Epithelial cell of esophagus (primary cell): ENCODE measurements at regions not wholly inside any gene's neighbourhood (a gene's known extent, or its start where the extent isn't known, plus 50 kb on each side); places are given as distances from the start of the nearest gene placed in this dataset.

Experiments
- DNase-seq: peaks from one replicate; pipeline ENCODE4 v3.0.0; 2010; ENCODE audit warnings: low read depth
- H3K4me3 ChIP-seq: 2 replicates; pipeline ENCODE4 v1.5.1; 2011; ENCODE audit warnings: mild to moderate bottlenecking, low read length, control low read depth
- TF ChIP-seq, protein P1 (sequence below): IDR thresholded peaks from 2 replicates; pipeline ENCODE4 v1.5.1; 2011; ENCODE audit warnings: low read depth, mild to moderate bottlenecking, low read length, control low read depth, inconsistent platforms; ENCODE audit not compliant: insufficient read depth; ENCODE audit errors: missing control alignments

DNA sequence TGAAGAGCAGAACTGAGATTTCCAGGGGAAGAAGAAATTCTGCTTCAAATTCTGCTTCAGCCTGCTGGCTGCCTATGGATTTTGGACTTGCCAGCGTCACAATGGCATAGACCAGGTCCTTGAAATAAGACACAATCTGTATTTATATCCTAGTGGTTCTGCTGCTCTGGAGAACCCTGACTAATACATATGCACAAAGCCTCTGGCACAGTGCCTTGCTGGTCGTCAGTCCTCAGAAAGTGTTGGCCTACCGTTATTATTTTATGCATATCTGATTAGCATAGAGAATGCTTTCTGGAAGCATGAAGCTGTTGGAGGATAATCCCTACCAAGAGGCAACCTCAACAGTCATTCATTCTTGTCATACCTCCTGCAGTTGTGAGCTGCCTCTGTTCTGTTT is 213.7 kb downstream of the B3GLCT start:
- H3K4me3 ChIP-seq, result no peak overlapping the region
- DNase-seq, result no peak
- TF ChIP-seq, protein P1, sequence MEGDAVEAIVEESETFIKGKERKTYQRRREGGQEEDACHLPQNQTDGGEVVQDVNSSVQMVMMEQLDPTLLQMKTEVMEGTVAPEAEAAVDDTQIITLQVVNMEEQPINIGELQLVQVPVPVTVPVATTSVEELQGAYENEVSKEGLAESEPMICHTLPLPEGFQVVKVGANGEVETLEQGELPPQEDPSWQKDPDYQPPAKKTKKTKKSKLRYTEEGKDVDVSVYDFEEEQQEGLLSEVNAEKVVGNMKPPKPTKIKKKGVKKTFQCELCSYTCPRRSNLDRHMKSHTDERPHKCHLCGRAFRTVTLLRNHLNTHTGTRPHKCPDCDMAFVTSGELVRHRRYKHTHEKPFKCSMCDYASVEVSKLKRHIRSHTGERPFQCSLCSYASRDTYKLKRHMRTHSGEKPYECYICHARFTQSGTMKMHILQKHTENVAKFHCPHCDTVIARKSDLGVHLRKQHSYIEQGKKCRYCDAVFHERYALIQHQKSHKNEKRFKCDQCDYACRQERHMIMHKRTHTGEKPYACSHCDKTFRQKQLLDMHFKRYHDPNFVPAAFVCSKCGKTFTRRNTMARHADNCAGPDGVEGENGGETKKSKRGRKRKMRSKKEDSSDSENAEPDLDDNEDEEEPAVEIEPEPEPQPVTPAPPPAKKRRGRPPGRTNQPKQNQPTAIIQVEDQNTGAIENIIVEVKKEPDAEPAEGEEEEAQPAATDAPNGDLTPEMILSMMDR, result no peak

DNA sequence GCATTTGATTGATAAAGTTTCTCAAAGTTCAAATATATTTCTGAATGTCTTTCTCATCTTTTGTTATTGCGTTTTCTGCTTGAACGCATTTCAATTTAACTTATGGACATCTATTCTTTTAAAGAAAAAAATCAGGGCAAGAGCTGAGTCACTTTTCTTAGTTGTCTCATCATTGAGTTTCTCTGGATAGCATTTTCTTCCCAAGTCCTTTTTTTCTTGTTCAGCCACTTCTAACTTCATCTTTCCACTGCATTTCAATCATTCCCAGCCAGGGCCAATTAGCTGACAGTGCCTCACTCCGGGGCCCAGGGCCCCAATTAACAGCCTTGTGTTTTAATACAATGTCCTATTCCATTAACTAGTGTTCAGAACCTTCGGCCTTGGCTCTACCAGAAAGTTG is 216.3 kb downstream of the B3GLCT start:
- H3K4me3 ChIP-seq, result no peak overlapping the region
- TF ChIP-seq, protein P1, result no peak
- no peak for DNase-seq

DNA sequence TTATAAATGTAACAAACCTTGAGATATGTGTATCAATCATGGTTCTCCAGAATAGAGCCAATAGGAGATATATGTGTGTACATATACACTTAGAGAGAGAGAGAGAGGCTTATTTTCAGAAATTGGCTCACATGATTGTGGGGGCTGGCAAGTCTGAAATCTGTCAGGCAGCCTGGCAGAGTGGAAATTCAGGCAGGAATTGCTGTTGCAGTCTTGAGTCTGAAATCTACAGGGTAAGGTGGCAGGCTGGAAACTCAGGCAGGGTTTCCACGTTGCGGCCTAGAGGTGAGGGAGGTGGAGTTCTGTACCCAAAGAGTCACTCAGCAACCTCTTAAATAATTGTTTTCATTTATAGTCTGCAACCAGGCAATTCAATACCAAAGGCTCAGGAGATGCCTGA is 218.4 kb downstream of the B3GLCT start:
- no peak overlapping the region for H3K4me3 ChIP-seq
- DNase-seq, result no peak
- TF ChIP-seq, protein P1, result no peak

DNA sequence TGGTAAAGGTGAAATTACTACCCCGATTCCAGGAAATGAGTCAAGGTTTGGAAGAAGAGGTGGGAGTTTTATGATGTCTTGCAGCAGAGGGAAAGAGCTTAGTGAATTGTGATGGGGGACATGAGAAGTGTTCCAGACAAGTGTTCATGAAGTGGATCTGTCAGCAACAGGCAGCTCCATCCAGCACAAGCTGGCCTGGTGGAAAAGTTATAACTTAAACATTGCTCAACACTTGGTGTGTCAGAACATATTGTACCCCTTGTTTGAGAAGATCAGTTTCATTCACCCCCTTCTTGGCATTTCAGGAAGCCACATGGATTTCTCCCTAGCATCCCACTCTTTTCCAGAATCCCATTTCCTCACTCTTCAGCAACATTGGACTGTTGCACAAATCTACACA is 222.0 kb downstream of the B3GLCT start:
- no peak overlapping the region for H3K4me3 ChIP-seq
- TF ChIP-seq, protein P1, result no peak
- DNase-seq, result no peak

DNA sequence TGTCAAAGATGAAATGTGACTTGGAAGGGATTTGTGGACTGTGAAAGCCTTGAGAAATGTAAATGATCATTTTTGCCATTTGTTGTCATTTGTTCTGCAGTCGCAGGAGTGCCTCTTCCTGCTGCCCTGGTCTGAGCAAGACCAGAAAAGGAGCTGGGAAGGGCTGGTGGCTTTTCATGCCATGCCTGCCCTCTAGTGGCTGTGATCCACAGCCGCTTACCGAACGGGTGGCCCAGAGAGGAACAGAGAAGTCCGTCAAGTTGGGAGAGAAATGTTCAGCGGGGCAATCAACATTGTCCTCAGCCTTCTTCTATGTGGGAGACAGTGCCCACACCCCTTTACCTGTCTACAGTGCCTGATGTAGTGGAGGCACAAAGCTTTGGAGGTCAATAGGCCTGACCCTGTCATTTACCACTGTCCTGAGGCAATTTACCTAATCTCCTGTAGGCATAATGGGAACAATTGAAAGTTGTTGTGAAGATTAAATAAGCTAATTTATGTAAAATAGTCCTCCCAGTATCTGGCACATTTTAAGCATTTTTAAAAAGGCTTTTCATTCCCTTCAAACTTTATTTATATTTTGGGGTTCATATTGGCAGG is 224.5 kb downstream of the B3GLCT start:
- DNase-seq, result peak; percentile 83
- no peak overlapping the region for H3K4me3 ChIP-seq
- TF ChIP-seq, protein P1, result peak; percentile 98

DNA sequence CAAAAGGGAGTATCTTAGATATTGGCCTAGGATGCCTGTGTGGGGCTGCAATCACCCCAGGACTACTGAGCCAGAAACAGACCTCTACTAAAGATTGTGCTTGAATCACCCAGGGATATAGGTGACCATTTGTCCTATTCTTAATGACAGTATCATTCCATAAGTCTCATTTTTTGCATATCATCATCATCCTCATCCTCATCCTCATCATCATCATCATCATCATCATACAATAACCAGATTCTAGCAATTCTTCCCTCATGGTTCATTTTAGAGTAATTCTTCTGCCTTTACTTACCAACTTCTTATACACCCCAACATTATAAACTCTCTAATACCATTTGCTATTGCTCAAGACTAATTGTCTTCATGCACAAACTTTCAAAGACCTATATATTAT is 226.6 kb downstream of the B3GLCT start:
- TF ChIP-seq, protein P1, result no peak
- H3K4me3 ChIP-seq, result no peak overlapping the region
- DNase-seq, result no peak
